Lower leg skin (tissue), 3 donors: ENCODE measurements at regions not wholly inside any gene's neighbourhood (a gene's known extent, or its start where the extent isn't known, plus 50 kb on each side); places are given as distances from the start of the nearest gene placed in this dataset.

ENCODE experiments used
- CTCF ChIP-seq, 3 donors: fragments of 450-650 bp; IDR thresholded peaks; one replicate each; pipeline ENCODE4 v1.5.1; 2016; ENCODE audit warnings: antibody characterized with exemption in 3 of 3, mild to moderate bottlenecking in 3 of 3, moderate library complexity in 2 of 3
- POLR2A ChIP-seq, 2 donors: fragments of 450-650 bp; IDR thresholded peaks; one replicate each; pipeline ENCODE4 v1.6.1; 2016 to 2017; ENCODE audit warnings: antibody characterized with exemption in 2 of 2, mild to moderate bottlenecking in 1 of 2, moderate library complexity in 1 of 2

GRCh38 chrX:63530654-63531053 is 179.5 kb upstream of the SPIN4 start:
- no peak for TF ChIP-seq CTCF (IDR thresholded peaks at IDR 0.05)
- no peak for TF ChIP-seq POLR2A (IDR thresholded peaks at IDR 0.05)
